HT1080 (cell line): ENCODE measurements at regions not wholly inside any gene's neighbourhood (a gene's known extent, or its start where the extent isn't known, plus 50 kb on each side); places are given as distances from the start of the nearest gene placed in this dataset.
"Not testable (repeated sequence)": the region's sequence is repeated elsewhere in the genome, so short reads cannot be mapped to it uniquely, and the experiment has no call there.

Experiments
- DNase-seq: peaks from one replicate; pipeline ENCODE4 v3.0.0-alpha.2; 2015; ENCODE audit warnings: low read depth

DNA sequence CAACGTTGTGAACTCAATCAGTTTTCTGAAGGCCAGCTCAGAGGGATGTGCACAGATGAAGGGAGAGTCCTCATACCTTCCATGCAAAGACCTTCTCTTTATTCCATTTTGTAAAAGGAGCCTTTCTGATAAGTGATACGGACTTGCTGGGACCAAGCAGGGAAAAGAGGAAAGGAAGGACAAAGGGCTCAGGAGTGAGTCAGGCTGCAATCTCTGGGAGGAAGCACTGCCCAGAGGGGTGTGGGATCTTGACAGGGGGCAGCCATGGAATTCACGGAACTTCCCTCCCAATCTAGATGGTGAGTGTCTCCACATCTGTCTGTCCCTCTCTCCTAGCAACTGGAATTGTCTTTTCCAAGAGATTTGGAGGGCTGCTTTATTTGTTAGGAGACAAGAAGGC is 281.4 kb upstream of the CELF4 start:
- peak; percentile 7 for DNase-seq

GRCh38 chr18:37845498-37845897 is 279.9 kb upstream of the CELF4 start:
- DNase-seq, result no peak

- no peak for DNase-seq
Measured at GRCh38 chr18:37844209-37844970, 278.8 kb upstream of the CELF4 start.

DNA sequence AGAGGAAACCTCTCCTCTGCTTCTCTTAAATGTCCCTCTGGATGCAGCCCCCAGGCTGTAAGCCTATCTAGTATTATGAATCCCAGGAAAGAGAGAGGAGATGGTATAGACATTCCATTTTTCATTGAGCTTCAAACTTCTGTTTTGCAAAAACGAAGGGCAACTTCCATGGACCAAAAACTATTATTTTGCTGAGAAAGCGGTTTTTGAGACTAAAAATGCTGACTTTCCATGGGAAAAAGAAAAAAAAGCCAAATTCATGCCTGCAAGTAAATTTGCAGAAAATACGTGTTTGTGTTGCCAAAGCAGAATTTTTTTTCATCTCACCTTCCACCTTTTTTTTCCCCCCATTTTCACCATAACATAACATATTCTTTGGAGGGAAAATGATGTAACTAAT is 272.5 kb upstream of the CELF4 start:
- no peak for DNase-seq

- no peak for DNase-seq
Measured at GRCh38 chr18:37836071-37836970, 270.7 kb upstream of the CELF4 start.

DNA sequence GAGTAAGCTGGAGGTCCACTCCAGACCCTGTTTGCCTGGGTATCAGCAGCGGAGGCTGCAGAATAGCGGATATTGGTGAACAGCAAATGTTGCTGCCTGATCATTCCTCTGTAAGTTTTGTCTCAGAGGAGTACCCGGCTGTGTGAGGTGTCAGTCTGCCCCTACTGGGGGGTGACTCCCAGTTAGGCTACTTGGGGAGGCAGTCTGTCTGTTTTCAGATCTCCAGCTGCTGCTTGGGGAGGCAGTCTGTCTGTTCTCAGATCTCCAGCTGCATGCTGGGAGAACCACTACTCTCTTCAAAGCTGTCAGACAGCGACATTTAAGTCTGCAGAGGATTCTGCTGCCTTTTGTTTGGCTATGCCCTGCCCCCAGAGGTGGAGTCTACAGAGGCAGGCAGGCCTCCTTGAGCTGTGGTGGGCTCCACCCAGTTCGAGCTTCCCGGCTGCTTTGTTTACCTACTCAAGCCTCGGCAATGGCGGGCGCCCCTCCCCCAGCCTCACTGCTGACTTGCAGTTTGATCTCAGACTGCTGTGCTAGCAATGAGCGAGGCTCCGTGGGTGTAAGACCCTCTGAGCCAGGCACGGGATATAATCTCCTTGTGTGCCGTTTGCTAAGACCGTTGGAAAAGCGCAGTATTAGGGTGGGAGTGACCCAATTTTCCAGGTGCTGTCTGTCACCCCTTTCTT is 266.6 kb upstream of the CELF4 start:
- not testable (repeated sequence) for DNase-seq

DNA sequence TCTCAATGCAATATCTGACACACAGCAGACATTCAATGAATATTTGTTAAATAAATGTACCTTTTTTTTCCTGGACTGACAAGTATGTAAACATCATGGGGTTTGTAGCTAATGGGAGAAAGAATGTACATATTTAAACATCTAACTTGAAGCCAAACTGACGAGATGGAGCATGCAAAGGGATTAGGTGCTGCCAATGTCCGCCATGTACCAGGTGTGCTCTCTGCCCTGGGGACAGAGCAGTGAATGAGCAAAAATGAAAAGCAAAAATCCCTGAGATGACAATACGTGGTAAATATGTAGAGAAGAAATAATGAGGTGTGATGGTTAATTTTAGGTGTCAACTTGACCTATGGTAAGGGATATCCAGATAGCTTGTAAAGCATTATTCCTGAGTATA is 247.4 kb upstream of the CELF4 start:
- no peak for DNase-seq

DNA sequence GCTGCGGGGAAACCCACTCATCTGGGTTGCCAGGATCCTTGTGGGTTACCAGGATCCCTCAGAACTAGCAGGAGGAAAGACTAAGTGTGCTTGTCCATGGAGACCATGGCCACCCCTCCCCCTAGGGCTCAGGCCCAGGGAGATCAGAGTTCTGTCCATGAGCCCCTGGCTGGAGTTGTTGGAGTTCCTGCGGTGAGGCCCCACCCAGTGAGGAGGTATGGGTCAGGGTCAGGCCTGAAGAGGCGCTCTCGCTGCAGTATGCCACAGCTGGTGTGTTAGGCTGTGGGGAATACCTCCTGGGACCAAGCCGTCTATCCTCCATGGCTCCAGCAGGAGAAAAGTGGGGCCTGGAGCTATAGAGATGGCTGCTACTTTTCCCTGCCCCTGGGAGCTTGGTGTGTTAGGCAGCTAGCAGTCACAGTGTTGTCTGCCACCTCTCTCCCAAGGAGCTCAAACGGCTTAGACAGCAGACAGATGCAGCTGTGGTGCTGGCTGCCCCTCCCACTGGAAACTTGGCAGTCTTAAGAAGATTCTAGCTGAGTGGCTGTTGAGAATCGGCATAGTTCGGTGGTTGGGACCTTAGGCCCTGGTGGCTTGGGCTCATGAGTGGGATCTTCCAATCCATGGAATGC is 240.3 kb upstream of the CELF4 start:
- DNase-seq, result no peak

DNA sequence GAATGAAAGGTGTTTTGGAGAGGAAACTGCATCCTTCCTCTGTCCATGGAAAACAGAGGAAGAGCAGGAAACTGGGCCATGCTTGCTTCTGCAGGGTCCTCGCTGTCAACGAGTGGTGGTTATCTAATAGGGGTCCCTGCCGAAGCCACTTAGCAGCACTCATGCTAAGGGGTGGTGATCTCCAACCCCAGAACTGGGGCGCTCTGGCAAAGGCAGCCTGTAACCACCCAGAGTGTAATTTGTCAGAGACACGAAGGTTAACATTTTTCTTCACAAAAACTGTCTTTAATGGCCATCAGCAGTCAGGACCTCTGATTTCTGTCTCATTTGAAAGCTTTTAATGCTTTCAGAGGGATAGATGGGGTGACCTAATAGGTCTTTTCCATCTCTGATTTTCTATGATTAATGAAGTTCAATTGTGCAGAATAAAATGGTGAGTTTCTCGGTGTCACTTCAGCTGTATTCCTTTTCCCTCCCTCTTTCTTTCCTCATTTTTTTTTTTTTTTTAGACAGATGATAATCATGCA is 231.3 kb upstream of the CELF4 start:
- no peak for DNase-seq

DNA sequence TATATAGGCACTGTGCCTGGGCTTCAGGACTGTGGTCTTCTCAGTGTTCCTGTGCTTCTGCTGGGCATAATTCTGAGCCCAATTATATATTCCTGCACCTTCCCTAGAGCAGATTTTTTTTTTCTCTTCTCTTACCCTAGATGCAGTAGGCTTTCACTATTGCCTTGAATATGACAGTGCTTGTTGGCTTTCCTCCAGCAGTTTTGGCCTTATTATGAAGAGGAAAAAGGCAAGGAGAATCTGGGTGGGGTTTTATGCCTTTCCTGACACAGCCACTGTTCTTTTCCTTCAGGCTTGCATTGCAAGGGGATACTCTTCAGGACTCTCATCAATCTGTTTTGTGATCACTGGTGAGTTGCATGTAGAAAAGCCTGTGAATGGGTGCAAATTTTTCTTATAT is 221.9 kb upstream of the CELF4 start:
- no peak for DNase-seq

DNA sequence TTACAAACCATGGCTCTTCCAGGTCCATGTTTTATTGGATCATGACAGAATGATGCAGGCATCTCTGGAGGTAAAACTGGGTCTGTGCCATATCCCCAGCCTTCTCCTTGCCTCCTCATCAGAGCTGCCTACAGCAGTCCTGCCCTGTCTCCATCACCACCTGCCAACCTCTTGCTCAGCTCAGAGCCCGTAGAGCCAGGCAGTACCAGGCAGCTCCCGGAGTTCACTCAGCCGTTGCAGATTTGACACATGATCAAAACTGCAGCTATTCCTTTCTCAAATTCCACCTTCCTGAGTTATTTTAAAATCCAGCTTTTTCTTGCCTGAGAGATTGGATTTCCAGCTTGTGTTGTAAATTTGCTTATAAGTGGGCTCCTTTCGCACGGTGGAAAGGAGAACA is 218.2 kb upstream of the CELF4 start:
- no peak for DNase-seq

DNA sequence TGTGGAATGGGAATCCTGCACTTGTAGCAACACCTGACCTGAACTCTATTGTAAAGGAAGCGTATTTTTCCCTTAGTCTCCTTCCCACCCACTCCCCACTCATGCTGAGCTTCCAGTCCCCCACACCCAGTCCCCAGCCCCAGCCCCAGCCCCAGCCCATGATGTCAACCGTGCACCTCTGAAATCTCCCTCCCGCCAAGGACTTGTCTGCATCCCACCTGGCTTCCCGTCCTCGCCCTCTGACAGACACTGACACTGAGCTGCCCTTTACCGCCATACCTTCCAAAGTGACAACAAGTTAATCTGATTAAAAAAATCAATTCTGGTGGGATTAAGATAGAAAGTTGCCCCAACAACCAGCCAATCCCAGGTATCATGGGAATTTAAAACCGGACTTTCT is 213.6 kb upstream of the CELF4 start:
- no peak for DNase-seq

DNA sequence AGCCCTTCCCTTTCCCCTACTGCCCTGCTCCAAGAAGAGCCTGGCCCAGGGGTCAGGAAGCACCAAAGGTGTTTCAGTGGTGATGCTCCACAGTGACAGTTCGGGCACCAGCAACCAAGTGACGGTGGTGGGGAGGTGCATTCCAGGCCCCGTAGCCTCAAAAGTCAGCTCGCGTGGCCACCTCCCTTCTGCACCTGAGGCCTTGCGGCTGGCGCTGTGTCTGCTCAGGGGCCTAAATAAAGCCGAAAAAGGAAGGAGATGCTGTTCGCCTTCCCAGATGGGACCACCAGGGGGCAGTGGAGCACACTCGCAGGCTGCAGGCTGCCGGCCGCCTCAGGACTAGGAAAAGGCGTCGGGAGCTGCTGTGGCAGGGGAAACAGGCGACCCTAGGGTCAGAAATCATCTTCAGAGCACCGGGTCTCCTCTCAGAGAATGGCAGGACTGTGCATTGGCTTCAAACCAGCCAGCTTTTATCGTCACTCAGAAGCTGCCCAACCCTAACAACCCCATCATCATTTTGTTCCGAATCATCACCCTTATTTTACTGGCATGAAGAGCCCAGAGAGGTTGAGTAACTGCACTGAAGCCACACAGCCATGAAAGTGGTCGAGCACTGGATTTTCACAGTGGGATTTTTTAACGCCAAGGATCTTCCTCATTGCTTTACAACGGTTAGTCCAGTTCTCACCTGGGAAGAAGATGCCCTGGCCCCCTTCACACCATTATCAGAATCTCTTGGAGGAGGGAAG is 213.0 kb upstream of the CELF4 start:
- peak; percentile 55 for DNase-seq

- peak; percentile 10 for DNase-seq
Measured at GRCh38 chr18:37769826-37770225, 204.2 kb upstream of the CELF4 start.

- DNase-seq, result no peak
Measured at GRCh38 chr18:37764541-37765288, 199.1 kb upstream of the CELF4 start.

- no peak for DNase-seq
Measured at GRCh38 chr18:37762076-37762621, 196.6 kb upstream of the CELF4 start.

GRCh38 chr18:37754141-37754540 is 188.5 kb upstream of the CELF4 start:
- peak; percentile 3 for DNase-seq

- no peak for DNase-seq
Measured at GRCh38 chr18:37742436-37742835, 176.8 kb upstream of the CELF4 start.

GRCh38 chr18:37741032-37741623 is 175.5 kb upstream of the CELF4 start:
- DNase-seq, result no peak
